Gastroesophageal sphincter (tissue), 3 donors: ENCODE measurements at regions not wholly inside any gene's neighbourhood (a gene's known extent, or its start where the extent isn't known, plus 50 kb on each side); places are given as distances from the start of the nearest gene placed in this dataset.

Experiments used
- EP300 ChIP-seq: sonication (generic); formaldehyde crosslinking; IDR thresholded peaks from one replicate; pipeline ENCODE4 v1.6.1; 2017; ENCODE audit warnings: antibody characterized with exemption, mild to moderate bottlenecking
- POLR2A ChIP-seq, 2 donors: fragments of 450-650 bp; IDR thresholded peaks; one replicate each; pipeline ENCODE4 v1.6.1; 2017; ENCODE audit warnings: antibody characterized with exemption in 2 of 2, mild to moderate bottlenecking in 2 of 2, moderate library complexity in 1 of 2
- POLR2AphosphoS5 ChIP-seq: sonication (generic); formaldehyde crosslinking; IDR thresholded peaks from one replicate; pipeline ENCODE4 v1.6.1; 2017; ENCODE audit warnings: antibody characterized with exemption
- TF ChIP-seq, protein P1 (sequence below), 4 experiments: fragments of 200-600 bp in 2 of 4; fragments of 450-650 bp in 2 of 4; sonication (generic) in 1 of 4; IDR thresholded peaks; one replicate each; pipeline ENCODE4 v1.5.1; 2017 to 2019; ENCODE audit warnings: antibody characterized with exemption in 4 of 4, mild to moderate bottlenecking in 2 of 4, moderate library complexity in 2 of 4

DNA sequence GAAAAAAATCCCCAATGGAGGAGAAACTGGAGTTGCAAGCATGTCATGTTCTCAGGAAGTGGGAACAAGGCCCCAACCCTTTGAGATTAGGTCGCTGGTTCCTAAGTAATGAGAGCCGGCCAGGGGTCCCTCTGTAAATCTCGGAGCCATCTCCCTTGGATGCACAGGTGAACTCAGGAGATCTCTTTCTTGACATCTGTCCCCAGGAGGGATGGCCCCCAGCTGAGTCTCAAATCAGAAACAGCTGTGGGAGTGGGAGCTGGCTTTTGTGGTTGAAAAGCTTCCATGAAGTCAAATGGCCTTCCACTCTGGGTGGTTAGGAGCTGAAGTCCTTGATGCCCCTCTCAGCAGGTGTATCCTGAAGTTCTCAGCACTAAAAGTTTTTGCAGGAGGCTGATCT, 257.1 kb downstream of the BMP7 start:
- TF ChIP-seq POLR2A (IDR thresholded peaks at IDR 0.05), result no peak
- TF ChIP-seq, protein P1, sequence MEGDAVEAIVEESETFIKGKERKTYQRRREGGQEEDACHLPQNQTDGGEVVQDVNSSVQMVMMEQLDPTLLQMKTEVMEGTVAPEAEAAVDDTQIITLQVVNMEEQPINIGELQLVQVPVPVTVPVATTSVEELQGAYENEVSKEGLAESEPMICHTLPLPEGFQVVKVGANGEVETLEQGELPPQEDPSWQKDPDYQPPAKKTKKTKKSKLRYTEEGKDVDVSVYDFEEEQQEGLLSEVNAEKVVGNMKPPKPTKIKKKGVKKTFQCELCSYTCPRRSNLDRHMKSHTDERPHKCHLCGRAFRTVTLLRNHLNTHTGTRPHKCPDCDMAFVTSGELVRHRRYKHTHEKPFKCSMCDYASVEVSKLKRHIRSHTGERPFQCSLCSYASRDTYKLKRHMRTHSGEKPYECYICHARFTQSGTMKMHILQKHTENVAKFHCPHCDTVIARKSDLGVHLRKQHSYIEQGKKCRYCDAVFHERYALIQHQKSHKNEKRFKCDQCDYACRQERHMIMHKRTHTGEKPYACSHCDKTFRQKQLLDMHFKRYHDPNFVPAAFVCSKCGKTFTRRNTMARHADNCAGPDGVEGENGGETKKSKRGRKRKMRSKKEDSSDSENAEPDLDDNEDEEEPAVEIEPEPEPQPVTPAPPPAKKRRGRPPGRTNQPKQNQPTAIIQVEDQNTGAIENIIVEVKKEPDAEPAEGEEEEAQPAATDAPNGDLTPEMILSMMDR (IDR thresholded peaks at IDR 0.05), result no peak
- TF ChIP-seq POLR2AphosphoS5, result no peak
- no peak for TF ChIP-seq EP300
